ENCODE measurements at regions not wholly inside any gene's neighbourhood (a gene's known extent, or its start where the extent isn't known, plus 50 kb on each side); places are given as distances from the start of the nearest gene placed in this dataset.

DNA sequence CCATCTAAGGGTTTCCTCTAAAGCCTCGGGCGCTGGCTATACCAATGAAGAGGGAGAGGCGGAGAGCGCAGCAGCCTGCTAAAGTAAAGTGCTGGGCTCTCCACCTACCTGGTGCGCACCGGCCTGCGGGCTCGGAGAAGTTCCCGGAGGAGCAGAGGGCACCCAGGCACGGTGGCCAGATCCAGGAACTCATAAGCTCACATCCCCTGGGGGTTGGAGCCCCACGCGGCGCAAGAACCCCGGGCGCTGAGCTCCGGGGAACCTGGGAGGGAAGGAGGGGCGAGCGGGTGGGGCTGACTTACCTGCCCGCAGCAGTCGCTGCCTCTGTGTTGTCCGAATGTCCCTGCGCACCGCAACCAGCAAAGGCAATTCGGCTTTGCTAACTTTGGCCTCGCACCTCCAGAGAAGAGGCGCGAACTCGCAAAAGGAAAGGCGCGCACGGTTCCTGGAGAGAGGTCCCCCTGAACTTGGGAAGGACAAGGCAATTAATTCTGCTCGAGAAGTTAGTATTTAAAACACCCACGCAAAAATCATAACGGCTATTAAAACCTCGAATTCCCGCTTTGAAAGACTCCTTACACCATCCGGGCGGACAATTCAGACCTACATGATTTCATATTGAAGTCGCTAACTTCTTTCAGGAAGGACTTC lies 127.6 kb upstream of the C11orf58 start:
- no peak overlapping the region for H3K4me3 ChIP-seq (ENCODE audit: low read length)
- TF ChIP-seq ZNF274 (IDR thresholded peaks at IDR 0.05; ENCODE audit: low read depth, low read length) = no peak

DNA sequence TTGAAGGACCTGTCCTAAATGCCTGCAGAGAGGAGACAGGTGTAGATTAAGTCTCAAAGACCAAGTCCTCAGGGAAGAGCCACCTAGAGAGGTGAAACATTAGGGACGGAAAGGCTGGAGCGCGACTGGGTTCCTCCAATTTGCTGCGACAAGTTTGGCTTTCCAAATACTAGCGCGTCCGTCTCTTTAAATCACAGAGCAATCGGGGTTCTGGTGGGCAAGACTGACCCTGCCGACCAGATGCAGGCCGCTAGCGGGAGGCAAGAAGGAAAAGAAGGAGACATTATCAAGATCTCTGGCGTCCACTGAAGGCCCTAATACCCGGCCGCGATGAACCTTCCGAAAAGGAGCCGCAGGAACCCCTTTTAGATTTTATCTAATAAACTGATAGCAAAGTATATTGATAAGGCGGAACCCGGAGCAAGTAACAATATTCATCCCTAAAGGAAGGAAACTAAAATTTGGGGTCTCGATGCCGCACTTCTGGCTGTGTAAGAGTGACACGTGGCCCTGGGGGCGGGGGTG lies 128.2 kb upstream of the C11orf58 start:
- TF ChIP-seq ZNF274 (IDR thresholded peaks at IDR 0.05; ENCODE audit: low read depth, low read length) = no peak
- H3K4me3 ChIP-seq (ENCODE audit: low read length) = no peak overlapping the region

DNA sequence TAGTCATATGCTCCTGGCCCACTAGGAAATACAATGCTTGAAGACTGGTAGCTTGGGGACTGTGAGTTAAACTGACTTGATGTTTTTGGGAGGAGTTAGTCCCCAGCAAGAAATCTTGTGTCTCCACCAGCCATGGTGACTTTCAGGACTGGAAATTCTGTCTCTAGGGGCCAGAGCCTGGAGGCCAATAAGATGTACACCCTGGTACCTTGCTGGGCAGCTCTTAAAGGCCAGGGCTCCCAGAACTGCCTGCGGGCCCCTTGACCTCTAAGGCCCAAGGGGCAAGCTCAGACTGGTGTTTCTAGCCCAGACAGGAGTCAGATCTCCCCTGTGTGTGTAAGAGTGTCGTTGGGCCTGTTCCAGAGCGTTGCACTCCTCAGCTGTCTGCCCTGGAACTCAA lies 128.7 kb upstream of the C11orf58 start:
- H3K4me3 ChIP-seq (ENCODE audit: low read length) = no peak overlapping the region
- TF ChIP-seq ZNF274 (IDR thresholded peaks at IDR 0.05; ENCODE audit: low read depth, low read length) = no peak

DNA sequence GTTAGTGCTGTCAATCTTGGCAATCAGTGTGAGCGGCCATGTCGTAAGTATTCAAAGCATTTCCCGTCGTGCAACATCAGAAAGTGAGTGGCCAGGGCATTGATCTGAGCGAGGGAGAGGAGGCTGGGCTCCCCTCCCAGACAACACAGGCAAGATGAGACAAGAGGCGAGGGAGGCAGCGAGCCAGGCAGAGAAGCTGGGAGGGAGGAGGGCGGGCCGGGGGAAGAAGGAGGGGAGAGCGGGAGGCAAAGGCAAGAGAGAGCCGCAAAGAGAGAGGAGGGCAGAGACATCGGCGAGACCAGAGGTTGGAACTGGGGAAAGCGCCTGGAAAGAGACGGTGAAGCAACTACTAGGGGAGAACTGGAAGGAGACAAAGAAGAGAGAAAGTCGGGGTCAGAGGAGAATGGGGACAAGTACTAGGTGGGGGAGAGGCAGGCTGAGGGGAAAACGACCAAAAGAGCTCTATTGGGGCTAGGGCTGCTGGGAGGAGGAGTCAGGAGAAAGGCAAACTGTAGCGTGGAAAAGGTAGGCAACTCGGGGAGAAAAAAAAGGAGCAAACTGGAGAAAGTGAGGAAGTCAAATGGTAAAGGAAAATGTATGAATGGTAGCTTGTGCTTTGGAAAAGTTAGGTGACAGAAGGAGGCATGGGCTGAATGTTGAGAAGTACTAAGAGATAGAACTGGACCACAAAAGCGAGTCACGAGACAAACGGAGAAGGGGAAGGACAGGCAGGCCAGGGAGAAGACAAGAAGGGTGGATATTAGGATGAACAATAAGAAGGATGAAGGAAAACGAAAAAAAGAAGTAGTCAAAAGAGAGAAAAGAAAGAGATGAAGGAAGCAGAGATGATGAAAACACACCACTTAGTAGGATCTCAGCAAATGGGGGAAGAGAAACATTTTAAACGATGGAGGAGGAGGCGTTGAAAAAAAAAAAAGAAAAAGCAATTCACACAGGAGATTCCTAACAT lies 130.5 kb upstream of the C11orf58 start:
- TF ChIP-seq ZNF274 (IDR thresholded peaks at IDR 0.05; ENCODE audit: low read depth, low read length) = no peak
- 0 out of 2 replicates have a peak overlapping the region, but pooled peaks have one; percentile 1 for H3K4me3 ChIP-seq (ENCODE audit: low read length)

DNA sequence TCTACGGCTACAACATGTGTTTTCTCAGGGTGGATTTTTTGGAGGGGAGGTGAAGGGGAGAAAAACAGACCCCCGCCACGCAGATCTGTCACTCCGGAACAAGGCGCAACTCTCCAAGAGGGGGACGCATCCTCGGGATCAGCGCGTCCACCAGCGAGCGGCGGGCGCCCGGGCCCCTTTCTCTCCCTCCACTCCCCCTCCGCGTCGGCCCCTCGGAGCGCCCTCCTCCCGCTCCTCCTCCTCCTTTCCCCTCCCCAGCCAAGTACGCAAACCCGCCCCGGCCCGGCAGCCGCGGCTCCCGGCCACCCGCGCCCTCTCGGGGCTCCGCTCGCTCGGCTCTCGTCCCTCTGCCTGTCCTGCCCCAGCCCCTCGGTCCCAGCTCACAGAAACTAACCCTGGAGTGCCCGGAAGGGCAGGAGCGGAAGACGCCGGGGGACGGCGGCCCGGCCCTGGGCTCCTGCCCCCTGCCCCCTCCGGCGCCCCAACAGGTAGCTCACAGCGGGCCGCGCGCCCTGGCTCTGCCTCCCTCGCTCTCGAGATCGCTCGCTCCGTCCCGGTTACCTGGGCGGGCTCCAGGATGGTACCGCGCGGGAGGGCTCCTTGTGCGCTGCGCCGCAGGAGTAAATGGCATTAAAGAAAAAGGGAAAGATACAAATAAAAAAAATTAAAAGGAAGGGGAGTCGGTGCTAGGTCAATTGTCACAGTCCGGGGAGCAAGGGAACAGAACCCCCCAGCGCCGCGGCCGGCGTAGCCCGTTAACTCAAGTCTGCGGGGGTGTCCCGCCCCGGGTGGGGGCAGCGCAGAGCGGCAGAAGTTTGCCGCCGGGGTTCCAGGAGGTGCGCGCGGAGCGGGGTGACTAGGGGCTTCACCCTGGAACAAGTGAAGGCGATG lies 131.4 kb upstream of the C11orf58 start:
- no peak for TF ChIP-seq ZNF274 (IDR thresholded peaks at IDR 0.05; ENCODE audit: low read depth, low read length)
- H3K4me3 ChIP-seq (ENCODE audit: low read length) = peak overlapping the region; percentile 20

DNA sequence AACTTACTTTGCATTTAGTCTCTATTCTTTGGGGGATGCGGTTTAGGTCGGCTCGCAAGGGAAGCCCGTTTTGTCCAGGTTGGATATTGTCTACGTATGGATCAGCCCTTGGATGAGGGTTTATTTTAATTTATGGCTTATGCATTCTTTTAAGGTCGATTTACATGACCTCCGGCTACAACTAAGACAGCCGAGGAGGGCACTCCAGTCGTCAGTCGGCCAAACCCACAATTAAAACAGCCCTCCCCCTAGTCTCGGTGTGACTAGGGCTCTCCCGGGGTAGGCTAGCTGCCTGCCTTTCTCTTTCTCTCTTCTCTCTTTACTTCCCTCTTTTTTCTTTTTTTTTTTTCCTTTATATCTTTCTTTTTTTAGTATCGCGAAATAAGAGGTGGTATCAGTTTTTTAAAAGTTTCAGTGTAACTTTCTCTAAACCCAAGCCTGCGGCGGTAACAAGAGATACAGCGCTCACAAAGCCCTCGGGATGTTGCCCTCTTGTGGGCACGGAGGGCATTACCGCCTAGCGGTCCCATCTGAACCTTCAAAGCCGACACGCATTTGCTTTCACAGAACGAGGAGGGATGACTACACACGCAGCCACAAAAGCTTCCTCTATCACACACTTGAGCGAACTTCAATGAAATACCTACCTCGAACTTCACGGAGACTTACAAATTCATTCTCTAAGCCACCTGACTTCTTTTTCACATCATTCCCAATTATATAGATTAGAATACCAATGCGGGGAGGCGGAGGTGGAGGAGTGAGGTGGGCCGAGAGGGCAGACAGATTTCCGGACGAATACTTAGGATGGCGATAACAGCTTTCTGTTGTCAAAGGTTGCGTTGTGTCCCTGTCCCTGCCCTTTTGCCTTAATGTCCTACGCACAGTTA lies 132.3 kb upstream of the C11orf58 start:
- TF ChIP-seq ZNF274 (IDR thresholded peaks at IDR 0.05; ENCODE audit: low read depth, low read length) = no peak
- peak overlapping the region; percentile 21; the same call in 1 of the 2 replicates for H3K4me3 ChIP-seq (ENCODE audit: low read length)

DNA sequence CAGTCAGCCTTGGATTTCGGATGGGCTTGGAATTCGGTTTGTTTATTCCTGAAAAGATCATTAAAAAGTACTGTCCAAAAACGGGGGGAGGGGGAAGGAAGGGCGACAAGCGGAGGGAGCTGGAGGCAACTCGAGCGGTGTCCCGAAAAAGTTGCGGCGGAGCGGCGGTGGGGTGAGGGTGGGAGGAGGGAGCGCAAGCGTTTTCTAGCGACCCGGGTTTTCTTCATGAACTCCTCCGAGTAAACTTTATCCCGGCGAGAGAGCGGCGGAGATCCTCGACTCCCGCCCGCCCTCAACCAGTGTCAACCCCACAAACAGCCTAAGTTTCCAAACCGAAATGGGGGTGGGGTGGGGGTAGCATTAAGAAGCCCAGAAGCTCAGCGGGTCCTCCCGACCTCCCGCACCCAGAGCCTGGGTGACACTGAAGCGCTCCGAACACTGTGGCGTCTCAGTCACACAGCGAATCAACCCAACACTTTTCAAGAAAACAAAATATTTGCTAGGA lies 133.0 kb upstream of the C11orf58 start:
- peak overlapping the region; percentile 21; the same call in 1 of the 2 replicates for H3K4me3 ChIP-seq (ENCODE audit: low read length)
- no peak for TF ChIP-seq ZNF274 (IDR thresholded peaks at IDR 0.05; ENCODE audit: low read depth, low read length)

DNA sequence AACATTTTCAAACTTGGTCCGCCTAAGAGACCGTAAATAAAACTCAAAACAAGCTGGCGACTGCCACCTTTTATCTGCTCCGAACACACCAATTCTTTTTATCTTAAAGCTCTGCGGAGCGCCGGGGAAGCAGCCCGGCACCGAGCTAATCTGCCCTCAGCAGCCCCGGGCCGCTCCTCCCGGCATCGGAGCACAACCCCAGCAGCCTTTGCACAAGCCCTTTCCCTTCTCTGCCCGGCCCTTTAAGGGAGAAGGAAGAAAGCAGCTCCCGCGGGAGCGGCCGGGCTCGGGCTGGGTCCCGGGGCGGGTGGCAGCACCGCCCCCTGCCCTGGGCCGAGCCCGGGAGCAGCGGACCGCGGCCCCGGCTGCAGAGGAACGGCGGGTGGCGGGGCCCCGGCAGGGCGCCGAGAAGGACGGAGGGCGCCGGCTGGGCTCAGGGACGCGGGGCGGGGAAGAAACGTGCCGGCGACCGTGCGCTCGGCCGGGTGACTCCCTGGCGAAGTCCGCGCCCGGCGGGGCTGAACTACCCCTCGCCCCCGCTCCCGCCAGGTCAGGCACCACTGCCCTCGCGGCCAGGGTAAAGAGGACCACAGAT lies 133.6 kb upstream of the C11orf58 start:
- TF ChIP-seq ZNF274 (IDR thresholded peaks at IDR 0.05; ENCODE audit: low read depth, low read length) = no peak
- peak overlapping the region; percentile 12; the same call in 1 of the 2 replicates for H3K4me3 ChIP-seq (ENCODE audit: low read length)

DNA sequence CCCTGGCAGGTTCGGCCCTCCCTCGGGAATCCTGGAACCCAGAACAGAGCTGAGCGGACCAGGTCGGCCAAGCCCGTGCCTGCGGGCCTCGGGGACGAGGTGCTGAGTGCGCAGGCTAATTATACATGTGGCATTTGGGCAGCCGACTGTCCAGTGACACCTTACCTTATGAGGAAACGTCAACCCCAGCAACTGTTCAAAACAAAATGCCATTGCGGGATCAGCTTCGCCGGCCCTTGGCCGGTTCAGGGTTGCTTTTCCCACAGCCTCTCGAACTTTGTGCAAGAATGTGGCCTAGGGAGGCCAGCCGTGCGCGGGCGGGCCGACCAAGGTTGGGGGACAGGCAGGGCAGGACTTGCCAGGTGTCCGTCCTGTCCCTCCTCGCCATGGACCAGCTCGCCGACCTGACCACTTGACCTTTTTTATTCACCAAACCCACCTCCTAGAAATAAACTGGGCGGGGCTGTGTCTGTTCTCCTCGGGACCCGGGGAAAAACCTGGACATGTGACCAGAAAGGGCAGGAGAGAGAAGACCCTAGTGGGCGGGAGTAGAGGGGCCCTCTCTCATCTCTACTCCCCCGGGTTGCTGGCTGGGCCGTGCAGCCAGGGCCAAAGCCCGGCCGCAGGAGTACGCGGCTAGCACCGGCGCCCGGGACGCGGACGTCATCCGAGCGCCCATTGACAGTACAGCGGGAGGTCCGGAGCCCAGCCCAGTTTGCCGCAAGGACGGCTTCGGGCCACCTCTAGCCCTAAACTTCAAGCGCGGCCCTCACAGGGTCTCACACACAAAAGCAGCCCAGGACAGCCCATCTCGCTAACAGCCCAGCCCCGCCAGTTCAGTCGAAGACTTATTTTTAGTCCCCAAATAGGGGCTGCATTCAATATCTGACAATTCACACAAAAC lies 134.3 kb upstream of the C11orf58 start:
- H3K4me3 ChIP-seq (ENCODE audit: low read length) = peak overlapping the region; percentile 12; the same call in 1 of the 2 replicates
- TF ChIP-seq ZNF274 (IDR thresholded peaks at IDR 0.05; ENCODE audit: low read depth, low read length) = no peak

DNA sequence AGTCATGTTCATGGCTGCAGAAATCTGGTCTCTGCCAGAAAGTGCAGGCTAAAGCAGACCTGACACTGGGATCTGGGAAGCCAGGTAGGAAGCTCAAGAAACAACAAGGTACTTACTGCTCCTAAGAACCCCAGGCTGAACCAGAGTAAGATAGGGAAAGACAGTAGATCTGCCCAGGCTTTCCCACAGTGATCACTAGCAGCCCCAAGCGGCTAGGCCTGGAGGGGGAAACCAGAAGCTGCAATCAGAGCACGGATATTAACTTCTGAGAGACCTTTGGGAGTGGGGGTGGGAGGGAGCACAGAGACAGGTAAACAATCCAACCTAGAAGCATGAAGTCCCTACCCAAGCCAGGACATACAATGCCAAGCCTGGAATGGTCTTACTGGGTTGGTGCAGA lies 135.2 kb upstream of the C11orf58 start:
- H3K4me3 ChIP-seq (ENCODE audit: low read length) = no peak overlapping the region
- no peak for TF ChIP-seq ZNF274 (IDR thresholded peaks at IDR 0.05; ENCODE audit: low read depth, low read length)

DNA sequence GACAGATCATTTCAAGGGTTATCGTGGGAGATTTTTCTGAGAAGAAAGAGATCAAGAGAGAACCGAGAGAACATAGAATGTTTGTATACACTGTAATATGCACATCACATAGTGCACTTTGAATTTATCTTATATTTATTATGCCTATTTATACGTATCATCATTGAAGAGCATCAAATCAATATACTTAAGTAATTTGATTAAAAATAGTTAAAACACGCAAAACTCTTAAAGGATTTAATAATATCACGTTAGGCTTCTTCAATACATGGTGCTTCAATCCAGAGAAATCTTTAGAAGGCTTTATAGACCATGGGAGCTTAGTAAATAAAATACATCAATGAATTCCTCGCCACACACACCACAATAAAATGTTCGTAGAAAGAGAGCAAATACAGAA lies 139.5 kb upstream of the C11orf58 start:
- TF ChIP-seq ZNF274 (IDR thresholded peaks at IDR 0.05; ENCODE audit: low read depth, low read length) = no peak
- no peak overlapping the region for H3K4me3 ChIP-seq (ENCODE audit: low read length)

All from GM08714 (cell line).